CD4-positive, alpha-beta T cell treated with Interferon gamma for 1 hour (primary cell): ENCODE measurements at regions not wholly inside any gene's neighbourhood (a gene's known extent, or its start where the extent isn't known, plus 50 kb on each side); places are given as distances from the start of the nearest gene placed in this dataset.

Experiments used
- DNase-seq: peaks from one replicate; pipeline ENCODE4 v3.0.0-alpha.2; 2020

DNA sequence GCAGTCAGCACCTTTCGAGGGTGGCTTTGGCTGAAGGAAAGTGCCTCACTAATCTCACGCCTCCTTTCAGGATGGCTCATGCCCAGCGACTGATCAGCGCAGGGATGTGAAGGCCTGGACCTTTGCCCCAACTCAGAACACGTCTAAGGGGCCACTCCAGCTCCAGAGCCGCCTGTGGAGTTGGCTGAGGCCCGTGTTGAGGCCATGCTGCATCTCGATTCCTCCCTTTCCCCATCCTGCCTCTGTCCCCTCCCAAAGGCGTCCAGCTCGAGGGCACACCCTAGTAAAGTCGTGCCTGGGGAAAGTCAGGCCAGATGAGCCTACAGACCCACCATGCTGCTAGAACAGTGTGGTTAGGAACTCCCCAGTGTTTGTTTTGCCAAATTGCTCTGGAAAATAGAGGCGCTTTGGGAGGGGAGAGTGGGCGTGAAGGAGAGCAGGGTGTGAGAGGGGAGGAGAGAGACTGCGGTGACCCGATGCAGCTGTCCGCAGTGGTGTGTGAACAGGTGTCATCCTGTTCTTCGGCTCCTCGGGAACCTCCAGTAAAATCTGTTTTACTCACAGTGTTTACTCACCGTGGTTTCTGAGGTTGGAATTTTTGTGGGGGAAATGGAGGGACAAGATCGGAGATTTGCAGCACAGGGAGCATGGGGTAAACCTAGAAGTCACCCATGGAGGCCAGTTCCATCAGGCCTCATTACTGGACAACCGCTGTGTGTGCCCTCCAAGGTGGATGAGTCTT lies 85.0 kb upstream of the PMEPA1 start:
- no peak for DNase-seq

DNA sequence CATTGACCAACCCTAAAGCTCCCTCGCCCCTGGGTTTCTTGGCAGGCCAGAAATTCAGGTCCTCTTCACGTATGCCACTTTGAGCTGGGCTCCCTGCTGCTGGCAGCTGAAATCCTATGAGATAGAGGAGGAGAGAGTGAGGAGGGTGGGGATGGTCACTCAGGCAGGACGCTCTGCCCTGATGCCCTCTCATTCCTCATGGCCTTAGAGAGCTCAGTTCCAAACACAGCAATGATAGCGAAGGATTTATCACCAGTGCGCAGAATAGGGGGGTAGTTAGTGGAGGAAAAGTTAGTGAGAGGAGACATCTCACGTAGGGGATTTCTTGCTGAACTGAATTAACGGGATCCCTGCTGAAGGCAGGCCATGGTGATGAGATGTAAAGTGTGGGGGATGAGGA lies 84.2 kb upstream of the PMEPA1 start:
- DNase-seq: no peak

DNA sequence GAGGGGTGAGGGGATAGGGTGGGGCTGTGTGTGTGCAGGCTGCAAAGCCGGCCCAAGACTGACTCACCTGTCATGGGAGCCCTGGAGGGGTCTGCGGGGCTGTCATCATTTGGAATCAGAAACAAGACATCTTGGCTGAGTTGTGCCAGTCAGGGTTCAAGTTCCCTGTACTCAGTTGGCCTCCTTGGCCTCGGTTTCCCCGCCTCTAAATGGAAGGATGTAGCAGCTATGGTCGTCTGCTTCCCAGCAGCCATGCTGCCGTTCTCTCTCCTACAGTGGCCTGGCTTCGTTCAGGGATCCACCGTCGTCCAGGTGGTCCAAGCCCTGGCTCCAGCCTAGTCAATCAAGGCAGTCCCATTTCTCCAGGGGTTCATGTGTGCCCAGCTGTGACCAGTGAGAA lies 83.6 kb upstream of the PMEPA1 start:
- DNase-seq: no peak

DNA sequence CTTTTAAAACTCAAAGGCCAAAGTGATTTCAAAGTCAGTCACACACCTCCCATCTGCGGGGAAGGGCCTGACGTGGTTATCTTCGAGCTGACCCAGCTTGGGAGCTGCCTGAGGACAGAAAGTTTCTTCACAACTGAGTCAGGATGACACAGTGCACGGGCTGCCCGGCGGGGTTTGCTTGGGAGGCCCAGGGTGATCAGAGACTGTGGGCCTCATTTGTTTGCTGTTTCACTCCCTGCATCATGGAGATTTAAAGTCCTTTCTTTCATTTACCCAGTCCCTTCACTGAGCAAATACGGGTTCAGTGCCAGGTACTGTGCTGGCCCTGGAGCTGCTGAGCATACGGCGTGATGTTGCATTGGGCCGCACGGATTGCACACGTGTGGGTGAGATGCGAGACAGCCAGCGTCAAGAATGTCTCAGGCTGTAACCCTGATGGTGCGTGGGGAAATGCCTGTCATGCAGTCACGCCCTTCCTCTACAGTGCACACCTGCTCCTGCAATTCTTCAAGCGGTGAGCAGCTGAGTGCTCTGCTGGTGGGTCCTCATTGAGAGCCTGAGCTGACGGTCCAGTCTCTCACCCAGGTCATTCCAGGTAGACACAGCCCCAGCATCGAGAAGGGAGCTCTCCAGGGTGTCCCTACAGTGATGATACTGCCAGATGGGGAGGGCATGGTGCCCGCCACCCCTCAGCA lies 82.7 kb upstream of the PMEPA1 start:
- DNase-seq: no peak

DNA sequence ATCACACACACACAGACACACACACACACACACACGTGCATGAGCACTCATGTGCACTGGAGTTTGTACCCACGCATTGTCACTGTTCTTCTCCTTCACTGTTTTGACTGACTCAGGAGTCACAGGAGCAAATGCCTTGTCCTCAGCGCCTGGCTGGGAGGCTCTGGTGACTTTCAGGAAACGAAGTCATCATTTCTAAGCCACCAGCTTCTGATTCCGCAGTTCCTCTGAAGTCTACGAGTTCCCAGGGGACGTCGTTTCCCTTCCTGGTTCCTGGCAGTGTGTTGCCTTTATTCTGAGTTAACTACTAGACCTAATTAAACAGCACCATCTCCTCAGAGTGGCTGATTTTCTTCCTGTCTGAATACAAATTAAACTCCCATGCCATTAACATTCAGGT lies 82.2 kb upstream of the PMEPA1 start:
- DNase-seq: no peak

DNA sequence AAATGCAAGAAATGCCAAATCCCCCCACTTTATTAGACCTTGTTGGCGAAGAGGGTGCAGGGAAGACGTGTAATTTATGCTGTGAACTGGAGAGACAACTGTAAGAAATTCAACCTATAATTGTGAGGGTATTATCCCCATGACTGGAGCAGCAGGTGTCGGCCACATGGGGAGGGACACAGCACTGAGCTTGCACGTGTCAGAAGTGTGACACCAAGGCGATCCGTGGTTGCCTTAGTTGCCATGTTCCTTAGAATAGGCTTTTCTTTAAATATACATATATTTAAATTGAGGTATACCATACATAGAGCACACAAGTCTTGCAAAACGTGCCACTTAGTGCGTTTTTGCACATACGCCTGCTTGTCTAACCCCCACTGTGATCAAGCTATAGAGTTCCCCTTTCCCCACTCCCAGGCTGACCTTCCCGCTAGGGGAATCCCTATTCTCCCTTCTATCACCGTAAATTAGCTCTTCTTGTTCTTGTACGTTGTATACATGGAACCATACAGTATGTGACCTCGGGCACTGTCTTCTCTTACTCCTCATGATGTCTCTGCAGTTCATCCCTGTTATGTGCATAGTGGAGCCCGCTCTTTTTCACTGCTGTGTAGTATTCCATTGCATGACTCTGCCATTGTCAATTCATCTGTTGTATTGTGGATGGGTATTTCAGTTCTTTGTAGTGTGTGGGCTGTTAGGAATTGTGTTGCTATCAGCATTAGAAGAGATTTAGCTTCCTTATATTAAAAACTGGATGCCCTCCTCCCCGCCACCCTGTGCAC lies 81.6 kb upstream of the PMEPA1 start:
- no peak for DNase-seq

DNA sequence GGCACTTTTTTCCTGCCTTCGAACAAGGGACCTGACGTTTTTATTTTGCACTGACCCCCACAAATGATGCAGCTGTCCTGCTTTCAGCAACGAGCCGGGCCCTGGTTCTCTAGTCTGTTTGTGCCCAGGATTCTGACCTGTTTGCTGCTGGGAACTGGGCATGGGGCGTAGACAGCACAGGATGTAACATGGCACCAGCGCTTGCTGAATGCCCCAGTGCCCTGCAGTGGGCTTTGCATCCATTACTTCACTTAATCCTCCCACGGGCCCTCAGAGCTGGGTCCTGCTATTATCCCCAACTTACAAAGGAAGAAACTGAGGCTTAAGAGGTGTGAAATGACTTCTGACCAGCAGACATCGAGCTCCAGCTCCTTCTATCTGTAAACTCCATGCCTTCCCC lies 80.4 kb upstream of the PMEPA1 start:
- no peak for DNase-seq

DNA sequence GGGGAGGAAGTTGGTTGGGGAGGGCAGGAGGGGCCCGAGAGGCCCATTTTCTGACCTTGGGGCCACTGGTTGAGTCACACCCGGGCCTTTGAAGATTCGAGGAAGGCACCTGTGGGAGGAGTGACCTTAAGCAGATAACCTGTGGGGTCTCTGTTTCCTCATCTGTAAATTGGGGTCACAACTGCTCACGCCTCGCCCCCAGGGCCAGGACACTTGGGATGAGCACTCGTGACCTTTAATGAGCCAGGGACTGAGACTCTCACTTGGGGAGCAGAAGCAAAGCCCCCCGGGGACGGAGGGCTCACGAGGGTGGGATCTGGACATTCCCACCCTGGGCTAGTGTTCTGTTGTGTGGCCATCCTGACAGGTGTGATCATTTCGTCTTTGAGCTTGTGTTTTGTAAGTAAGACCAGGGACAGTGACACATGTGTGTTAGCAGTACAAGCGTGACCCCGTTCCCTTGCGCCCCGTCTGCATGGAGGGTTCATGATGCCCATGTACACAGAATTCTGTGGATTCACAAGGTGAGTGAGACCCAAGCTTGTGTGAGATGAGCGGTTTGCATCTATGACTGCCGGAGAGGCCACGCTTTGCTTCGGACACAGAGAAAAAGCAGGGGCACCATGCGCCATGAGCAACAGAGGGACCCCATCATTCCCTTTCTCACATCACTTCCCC lies 79.3 kb upstream of the PMEPA1 start:
- DNase-seq: no peak

DNA sequence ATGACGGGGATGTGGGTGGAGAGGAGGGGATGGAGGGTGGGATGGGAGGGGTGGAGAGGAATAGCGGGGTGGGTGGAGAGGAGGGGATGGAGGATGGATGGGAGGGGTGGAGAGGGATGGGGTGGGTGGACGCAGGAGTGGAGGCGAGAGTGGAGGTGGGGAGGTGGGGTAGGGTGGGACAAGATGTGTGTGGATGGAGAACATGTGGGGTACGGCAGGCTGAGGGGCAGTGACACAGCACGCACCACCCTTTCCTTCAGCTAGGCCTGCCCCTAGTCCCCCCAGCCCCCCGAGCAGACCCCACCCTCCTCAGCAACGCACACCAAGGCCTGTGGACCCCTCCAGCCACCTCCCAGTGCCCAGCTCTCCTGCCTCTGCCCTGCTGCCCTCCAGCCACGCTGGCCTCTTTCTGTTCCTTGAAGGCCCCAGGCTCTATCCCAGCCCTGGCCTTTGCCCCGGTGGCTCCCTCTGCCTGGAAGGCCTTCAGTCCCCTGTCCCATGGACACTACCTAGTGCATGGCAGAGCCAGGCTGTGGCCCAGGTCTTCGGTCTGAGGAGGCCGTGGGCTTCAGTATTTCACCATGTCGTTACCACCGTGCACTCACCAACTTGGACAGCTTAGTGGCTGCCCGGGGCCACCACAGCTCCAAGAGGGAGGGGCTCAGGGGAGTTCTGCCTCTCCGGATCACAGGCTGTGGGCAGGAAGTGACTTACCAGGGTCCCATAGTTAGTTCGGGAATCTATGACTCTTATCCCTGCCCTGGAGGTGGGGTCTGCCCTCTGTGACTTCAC lies 78.4 kb upstream of the PMEPA1 start:
- DNase-seq: no peak

DNA sequence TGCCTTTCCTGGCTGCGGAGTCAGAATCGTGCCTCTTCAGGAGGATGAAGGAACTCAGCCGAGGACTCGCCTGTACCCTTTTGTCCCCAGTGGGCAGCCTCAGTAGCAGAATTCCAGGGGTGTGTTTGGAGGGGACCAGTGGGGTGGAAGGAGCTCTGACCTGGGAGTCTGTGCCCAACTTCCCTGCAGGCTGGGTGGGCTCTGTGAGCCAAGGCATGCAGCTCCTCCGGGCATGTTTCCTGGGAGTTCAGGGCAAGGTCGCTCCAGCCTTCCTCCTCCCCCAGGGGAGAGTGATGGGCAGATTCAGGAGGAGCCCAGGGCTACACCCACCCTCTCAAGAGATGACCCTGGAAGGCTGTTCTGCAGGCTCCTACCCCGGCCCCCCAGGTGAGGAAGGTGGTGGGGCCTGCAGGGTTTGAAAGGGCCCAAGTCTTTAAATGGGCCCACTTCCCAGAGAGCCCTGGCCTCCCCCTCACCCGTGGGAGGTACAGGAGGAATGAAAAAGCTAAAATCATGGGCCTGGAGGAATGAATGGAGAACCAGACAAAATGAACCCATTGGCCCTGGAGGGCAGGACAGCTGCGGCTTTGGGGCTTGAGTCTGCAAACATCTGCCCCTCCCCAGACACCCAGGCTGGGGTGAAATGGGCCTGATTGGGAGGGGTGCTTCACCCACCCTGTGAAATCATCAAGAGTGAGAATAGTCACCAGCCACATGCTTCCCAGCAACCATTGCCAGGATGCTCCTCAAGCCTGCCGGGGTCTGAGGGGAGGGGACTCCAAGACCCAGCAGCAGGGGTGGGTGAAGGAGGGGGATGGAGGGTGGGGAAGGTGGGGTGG lies 77.6 kb upstream of the PMEPA1 start:
- DNase-seq: no peak

DNA sequence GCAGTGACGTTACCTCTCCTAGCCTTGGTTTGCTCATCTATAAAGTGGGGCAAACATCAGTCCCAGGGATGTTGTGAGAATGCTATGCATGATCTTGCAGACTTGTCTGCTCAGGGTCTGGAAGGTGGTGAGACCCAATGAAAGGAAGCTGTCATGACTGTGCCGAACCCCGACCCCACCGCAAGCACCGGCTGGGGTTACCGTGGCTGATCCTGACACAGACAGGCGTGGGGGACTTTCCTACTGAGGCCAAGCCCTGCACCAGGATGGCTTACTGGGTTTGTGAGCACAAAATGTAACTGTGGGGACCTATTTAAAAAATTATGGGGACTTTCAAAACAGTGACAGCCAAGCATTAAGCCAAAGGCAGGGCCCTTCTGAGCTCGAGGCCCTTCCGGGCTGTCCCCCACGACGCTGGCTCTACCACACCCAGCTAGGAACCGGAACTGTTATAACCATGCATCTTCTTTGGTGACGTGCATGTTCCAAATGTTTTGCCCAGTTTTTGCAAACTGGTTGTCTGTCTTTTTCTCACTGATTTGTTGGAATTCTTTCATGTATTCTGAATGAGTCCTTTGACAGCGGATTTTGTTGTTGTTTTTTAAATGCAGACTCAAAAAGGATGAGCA lies 76.6 kb upstream of the PMEPA1 start:
- DNase-seq: no peak

DNA sequence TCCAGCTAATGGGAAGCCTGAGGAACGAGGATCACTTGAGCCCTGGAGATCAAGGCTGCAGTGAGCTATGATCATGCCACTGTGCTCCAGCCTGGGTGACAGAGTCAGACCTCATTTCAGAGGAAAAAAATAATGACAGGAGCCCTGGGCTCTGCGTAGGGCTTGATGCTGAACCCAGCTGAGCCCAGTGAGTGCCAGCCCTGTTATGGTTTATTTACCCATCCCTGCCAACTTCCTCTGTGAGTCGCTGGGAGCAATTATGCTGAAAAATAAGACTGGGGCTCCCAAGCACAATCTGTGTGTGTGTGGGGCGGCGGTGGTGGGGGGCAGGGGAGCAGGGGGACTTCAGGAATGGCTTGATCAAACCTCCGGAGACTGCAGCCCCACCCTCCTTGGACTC lies 75.9 kb upstream of the PMEPA1 start:
- DNase-seq: no peak

DNA sequence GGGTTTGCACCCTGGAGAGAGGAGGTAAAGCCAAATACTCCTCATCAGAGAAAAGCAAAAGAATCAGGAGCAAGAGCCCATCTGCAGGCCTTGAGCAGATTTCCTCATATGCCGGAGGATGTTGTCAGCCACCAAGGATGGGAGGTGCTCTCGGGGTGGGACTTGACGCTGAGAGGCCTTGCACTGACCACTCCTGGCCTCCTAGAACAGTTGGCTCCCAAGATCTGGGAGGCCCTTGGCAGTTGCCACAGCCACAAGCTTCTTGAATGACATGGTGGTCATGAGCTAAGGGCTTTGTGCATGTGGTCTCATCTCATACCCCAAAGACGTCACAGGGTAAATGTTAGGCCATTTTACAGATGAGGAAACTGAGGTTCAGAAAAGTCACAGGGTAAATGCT lies 75.2 kb upstream of the PMEPA1 start:
- no peak for DNase-seq

DNA sequence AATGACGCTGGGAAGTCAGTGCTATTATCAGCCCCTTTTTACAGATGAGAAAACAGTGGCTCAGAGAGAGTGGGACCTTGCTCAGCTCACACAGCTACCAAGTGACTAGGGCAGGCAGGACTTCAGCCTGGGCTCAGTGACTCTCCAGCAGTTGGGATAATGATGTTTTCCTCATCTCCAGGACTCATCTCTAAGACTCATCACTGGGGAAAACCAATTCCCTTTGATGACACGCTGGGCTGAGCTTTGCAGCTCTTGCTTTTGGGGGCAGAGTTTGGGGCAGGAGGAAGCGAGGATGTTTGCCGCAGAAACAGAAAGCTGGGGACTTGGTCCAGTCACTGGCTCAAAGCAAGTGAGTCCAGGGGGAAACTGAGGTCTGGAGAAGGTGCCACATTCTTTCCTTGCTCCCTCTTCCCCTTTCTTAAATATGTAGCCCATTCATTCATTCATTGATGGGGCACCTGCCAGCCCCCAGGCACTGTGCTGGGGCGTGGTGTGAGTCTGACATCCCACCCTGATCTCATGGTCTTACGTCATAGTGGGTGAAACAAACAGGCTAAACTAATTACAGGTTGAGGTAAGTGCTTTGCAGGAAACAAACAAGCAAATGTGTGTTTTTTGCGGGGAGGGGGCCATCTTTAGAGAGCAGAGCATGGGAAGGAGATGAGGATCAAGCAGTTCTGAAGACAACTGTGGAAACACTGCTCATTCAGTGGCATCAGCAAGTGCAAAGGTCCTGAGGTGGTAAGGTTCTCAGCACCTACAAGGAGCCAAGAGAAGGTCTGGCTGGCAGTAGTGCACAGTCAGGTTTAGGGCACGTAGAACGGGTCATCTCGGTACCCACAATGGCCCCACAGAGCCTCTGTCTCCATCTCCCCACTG lies 74.4 kb upstream of the PMEPA1 start:
- no peak for DNase-seq

DNA sequence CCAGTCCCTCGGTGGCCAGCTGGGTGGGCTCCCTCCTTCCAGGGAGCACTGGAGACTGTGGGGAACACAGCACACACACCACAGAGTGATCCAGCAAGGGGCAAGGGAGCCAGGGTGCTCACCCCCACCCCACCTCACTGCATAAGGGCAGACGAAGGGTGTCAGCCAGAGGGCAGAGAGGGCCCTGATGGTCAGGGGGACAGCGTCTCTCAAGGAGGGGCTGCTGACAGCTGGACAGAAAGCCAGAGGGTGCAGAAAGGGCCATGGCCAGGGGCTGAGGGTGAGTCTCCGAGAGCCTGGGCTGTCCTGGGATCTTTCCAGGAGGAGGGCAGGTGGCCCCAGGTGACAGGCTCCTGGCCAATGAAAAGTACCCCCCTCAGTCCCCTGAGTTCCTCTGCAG lies 73.4 kb upstream of the PMEPA1 start:
- no peak for DNase-seq

DNA sequence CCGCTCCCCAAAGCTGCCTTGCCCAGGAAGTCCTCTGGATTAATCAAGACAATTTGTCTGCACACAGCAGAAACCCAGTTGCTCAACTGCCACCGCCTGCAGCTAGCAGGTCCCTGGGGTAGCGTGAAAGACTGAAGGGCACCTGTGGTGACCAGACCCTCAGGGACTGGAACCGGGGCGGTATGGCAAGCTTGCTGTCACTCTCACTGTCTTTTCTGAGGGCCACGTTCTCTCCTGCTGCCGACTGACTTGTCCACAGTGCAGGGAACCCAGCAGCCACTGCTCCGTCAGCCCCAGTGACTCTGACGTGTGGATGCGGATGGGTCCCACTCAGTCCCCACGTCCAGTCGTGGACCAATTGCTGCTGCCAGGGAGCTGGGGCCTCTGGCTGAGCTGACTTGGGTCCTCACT lies 72.8 kb upstream of the PMEPA1 start:
- no peak for DNase-seq

DNA sequence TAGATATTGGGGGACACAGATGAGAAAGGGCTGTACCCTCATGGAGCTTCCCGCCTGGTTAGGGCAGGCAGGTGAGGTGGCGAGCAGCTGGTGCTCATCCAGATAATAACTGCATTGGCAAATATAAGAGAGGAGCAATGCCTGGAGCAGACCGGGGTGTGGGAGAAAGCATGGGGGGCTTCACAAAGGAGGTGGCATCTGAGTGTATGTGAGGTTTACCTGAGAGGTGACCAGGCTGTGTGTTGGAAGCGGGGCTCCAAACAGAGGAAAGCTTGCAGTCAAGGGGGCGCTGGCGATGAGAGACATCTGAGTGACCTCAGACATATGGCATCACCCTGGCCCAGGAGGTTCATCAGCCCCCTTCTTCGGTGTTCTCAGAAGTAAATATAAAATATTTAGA lies 72.1 kb upstream of the PMEPA1 start:
- DNase-seq: no peak

DNA sequence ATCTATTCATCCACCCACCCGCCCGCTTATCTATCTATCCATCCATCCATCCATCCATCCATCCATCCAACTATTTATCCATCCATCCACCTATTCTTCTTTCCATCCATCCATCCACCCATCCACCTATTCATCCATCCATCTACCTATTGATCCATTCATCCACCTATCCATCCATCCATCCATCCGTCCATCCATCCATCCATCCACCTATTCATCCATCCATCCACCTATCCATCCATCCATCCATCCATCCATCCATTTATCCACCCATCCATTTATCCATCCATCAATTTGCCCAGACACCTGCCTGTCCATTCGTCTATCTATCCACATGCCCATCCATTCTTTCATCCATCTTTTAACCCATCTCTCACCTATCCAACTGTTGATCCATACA lies 71.1 kb upstream of the PMEPA1 start:
- DNase-seq: no peak

DNA sequence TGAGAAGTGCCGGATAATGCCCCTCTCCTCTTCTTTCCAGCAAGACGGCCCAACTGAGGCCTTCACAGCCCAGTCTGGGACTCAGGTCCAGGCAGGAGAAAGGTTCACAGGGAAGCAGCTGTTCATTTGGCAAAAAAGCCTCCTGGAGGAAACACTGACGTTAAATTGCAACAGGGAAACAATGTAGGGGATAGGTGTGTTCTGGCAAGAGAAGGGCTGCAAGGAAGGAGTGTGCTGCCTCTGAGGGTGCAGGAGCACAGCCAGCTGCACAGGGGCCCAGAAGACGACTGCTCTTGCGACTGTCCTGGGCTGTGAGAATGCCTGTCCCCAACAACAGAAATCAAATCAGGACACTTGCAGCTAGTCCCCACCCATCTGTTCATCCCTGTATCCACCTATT lies 70.6 kb upstream of the PMEPA1 start:
- DNase-seq: no peak

DNA sequence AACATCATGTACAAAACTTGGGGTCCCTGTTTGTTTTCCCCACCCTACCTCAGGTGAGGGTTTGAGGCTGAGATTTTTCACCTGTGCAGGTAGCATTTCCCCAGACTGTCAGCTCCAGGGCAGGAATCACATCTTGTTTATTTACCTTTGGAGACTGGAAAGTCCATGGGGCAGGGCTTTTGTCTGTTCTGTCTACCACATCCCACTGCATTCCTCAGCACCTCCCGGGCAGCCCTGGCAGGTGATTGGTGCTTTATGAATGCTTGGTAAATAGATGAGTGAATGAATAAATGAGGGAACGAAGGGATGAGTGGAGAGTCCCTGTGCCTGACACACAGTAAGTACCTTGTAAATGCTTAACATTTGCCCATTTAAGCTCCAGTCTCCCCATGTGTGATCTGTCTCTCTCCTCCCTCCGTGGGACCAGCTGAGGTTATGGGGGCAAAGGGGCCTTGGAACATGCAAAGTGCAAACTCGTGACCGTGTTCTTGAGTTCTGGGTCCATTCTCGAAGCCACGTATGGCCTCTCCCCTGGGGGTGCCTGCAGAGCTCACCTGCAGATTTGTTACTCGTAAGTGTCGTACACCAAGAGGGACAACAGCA lies 69.7 kb upstream of the PMEPA1 start:
- no peak for DNase-seq
